Fibroblast of lung (primary cell): ENCODE measurements at regions not wholly inside any gene's neighbourhood (a gene's known extent, or its start where the extent isn't known, plus 50 kb on each side); places are given as distances from the start of the nearest gene placed in this dataset.

Source experiments
- EZH2 ChIP-seq: IDR thresholded peaks from 2 replicates; pipeline ENCODE4 v1.5.1; 2012; ENCODE audit warnings: low read length, control low read depth, mild to moderate bottlenecking; ENCODE audit errors: missing control alignments
- TF ChIP-seq, protein P1 (sequence below), 2 donors: IDR thresholded peaks in 1 of 2; conservative IDR thresholded peaks in 1 of 2; 1 replicate in 1 of 2; 2 replicates in 1 of 2; pipeline ENCODE4 v1.5.1; 2011 to 2012; ENCODE audit warnings: low read length in 2 of 2, control low read depth in 1 of 2, inconsistent platforms in 1 of 2, low read depth in 1 of 2, mild to moderate bottlenecking in 1 of 2

DNA sequence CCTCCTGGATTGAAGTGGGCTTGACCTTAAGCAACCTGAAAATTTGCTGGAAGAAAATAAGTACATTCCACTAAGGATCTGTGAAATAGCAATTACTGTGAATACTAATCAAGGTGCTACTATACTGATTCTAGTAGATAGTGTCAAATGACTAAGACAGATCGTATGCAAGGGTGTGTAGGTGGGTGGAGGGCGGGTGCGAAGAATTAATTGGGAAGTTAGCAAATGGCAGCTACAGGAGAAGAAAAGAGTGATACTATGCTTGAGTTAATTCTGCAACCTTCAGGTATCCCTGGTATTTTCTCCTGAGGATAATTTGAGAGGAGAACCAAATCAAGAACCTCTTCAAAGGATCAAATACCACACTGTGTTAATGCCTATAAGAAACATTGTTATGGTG, 501.9 kb downstream of the INHBA start:
- TF ChIP-seq, protein P1, sequence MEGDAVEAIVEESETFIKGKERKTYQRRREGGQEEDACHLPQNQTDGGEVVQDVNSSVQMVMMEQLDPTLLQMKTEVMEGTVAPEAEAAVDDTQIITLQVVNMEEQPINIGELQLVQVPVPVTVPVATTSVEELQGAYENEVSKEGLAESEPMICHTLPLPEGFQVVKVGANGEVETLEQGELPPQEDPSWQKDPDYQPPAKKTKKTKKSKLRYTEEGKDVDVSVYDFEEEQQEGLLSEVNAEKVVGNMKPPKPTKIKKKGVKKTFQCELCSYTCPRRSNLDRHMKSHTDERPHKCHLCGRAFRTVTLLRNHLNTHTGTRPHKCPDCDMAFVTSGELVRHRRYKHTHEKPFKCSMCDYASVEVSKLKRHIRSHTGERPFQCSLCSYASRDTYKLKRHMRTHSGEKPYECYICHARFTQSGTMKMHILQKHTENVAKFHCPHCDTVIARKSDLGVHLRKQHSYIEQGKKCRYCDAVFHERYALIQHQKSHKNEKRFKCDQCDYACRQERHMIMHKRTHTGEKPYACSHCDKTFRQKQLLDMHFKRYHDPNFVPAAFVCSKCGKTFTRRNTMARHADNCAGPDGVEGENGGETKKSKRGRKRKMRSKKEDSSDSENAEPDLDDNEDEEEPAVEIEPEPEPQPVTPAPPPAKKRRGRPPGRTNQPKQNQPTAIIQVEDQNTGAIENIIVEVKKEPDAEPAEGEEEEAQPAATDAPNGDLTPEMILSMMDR (conservative IDR thresholded peaks at IDR 0.05 in 1 of 2, IDR thresholded peaks at IDR 0.05 in 1 of 2; ENCODE audit: low read depth in 1 of 2, low read length in 2 of 2): no peak
- no peak for TF ChIP-seq EZH2
